Trophoblast cell (in vitro differentiated cells and primary cell): ENCODE measurements at regions not wholly inside any gene's neighbourhood (a gene's known extent, or its start where the extent isn't known, plus 50 kb on each side); places are given as distances from the start of the nearest gene placed in this dataset.

Experiments
- DNase-seq, 2 donors: peaks; one replicate each; pipeline ENCODE4 v3.0.0-alpha.2; 2016
- H2AFZ ChIP-seq: 2 replicates; pipeline ENCODE4 v1.6.1; 2013; ENCODE audit warnings: low read length, moderate library complexity, mild to moderate bottlenecking; ENCODE audit not compliant: insufficient read depth, poor library complexity
- H2AK5ac ChIP-seq: 2 replicates; pipeline ENCODE4 v1.6.1; 2013; ENCODE audit warnings: mild to moderate bottlenecking, low read length
- H2BK120ac ChIP-seq: 2 replicates; pipeline ENCODE4 v1.6.1; 2013; ENCODE audit warnings: low read length, mild to moderate bottlenecking, moderate library complexity; ENCODE audit not compliant: insufficient read depth, poor library complexity
- H2BK12ac ChIP-seq: 2 replicates; pipeline ENCODE4 v1.6.1; 2013; ENCODE audit warnings: mild to moderate bottlenecking, low read length, moderate library complexity
- H2BK5ac ChIP-seq: 2 replicates; pipeline ENCODE4 v1.6.1; 2013; ENCODE audit warnings: low read length, low read depth, moderate library complexity, mild to moderate bottlenecking; ENCODE audit not compliant: poor library complexity
- H3K14ac ChIP-seq: 2 replicates; pipeline ENCODE4 v1.6.1; 2013; ENCODE audit warnings: mild to moderate bottlenecking, low read length
- H3K18ac ChIP-seq: 2 replicates; pipeline ENCODE4 v1.6.1; 2013; ENCODE audit warnings: mild to moderate bottlenecking, low read length
- H3K23ac ChIP-seq: 2 replicates; pipeline ENCODE4 v1.6.1; 2013; ENCODE audit warnings: low read length
- H3K27ac ChIP-seq: 2 replicates; pipeline ENCODE4 v1.5.1; 2013; ENCODE audit warnings: low read depth, mild to moderate bottlenecking, inconsistent platforms, low read length, moderate library complexity
- H3K27me3 ChIP-seq: 2 replicates; pipeline ENCODE4 v1.6.1; 2013; ENCODE audit warnings: inconsistent platforms, mild to moderate bottlenecking, low read length, moderate library complexity; ENCODE audit not compliant: insufficient read depth
- H3K36me3 ChIP-seq, 2 experiments: 1 replicate in 1 of 2; 2 replicates in 1 of 2; pipeline ENCODE4 v1.6.1; 2013; ENCODE audit warnings: low read length in 2 of 2, mild to moderate bottlenecking in 2 of 2, moderate library complexity in 1 of 2; ENCODE audit not compliant: insufficient read depth in 2 of 2, control insufficient read depth in 1 of 2
- H3K4ac ChIP-seq: 2 replicates; pipeline ENCODE4 v1.6.1; 2013; ENCODE audit warnings: low read depth, mild to moderate bottlenecking, low read length, moderate library complexity
- H3K4me1 ChIP-seq, 2 experiments: 1 replicate in 1 of 2; 2 replicates in 1 of 2; pipeline ENCODE4 v1.6.1; 2013; ENCODE audit warnings: low read length in 2 of 2, mild to moderate bottlenecking in 2 of 2, moderate library complexity in 1 of 2; ENCODE audit not compliant: insufficient read depth in 2 of 2, control insufficient read depth in 1 of 2
- H3K4me2 ChIP-seq: 2 replicates; pipeline ENCODE4 v1.6.1; 2013; ENCODE audit warnings: inconsistent platforms, mild to moderate bottlenecking, low read length, moderate library complexity
- H3K4me3 ChIP-seq: 2 replicates; pipeline ENCODE4 v1.5.1; 2013; ENCODE audit warnings: mild to moderate bottlenecking, low read depth, low read length, inconsistent platforms
- H3K79me1 ChIP-seq: one replicate; pipeline ENCODE4 v1.6.1; 2013; ENCODE audit warnings: low read length
- H3K79me2 ChIP-seq: 2 replicates; pipeline ENCODE4 v1.6.1; 2013; ENCODE audit warnings: low read length, mild to moderate bottlenecking; ENCODE audit not compliant: control insufficient read depth, insufficient read depth, poor library complexity
- H3K9ac ChIP-seq: 2 replicates; pipeline ENCODE4 v1.6.1; 2013; ENCODE audit warnings: mild to moderate bottlenecking, low read length
- H3K9me3 ChIP-seq: 2 replicates; pipeline ENCODE4 v1.6.1; 2013; ENCODE audit warnings: low read depth, mild to moderate bottlenecking, control low read depth, inconsistent platforms, low read length; ENCODE audit not compliant: insufficient read depth
- H4K12ac ChIP-seq: 2 replicates; pipeline ENCODE4 v1.6.1; 2013; ENCODE audit warnings: low read depth, mild to moderate bottlenecking, low read length, moderate library complexity
- H4K8ac ChIP-seq: 2 replicates; pipeline ENCODE4 v1.6.1; 2013; ENCODE audit warnings: low read depth, mild to moderate bottlenecking, low read length, moderate library complexity
- H4K91ac ChIP-seq: one replicate; pipeline ENCODE4 v1.6.1; 2013; ENCODE audit warnings: low read depth, mild to moderate bottlenecking, low read length, moderate library complexity
- WGBS: extraction: QIAGEN DNeasy Blood & Tissue Kit; methylation state at CpG from one replicate; pipeline ENCODE4 v1.1.7; 2013; ENCODE audit warnings: missing lambda C conversion rate; ENCODE audit not compliant: insufficient read length, insufficient coverage; ENCODE audit errors: extremely low coverage; 5-methylcytosine and 5-hydroxymethylcytosine counted together

- no CpG with 5 or more reads among the region's 13 CpGs for WGBS
These were observed 82.1 kb upstream of the TMCC3 start for GRCh38 chr12:94732367-94732990.

DNA sequence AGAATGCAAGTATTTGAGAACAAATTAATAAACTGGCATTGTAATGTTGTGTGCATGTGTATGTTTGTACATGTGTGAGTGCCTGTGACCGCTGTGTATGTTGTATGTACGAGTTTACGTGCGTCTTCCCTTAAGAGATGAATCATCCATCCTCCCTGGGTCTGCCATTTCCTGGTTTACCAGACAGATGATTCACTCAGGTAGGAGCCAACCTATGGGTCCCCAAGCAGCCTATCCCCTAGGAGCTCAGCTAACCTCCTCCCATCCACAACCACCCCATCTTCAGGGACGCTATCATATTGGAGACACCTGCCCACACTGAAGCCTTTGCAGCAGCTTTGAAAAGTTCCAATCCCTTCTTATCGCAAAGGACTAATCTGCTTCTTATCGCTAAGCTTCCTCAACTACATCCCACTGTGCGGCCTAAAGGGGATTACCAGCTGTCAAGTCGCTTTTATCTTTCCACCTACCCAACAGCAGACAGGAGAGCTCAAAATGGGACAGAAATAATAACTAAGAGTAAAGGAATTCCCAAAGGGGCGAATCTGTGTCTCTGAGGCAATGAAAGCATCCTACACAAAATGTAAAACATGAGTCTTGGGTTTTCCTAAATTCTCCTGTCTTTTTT lies 81.5 kb upstream of the TMCC3 start:
- Histone ChIP-seq H2AK5ac (no peak overlapping the region), H3K4me1 (no peaks in the 10 kb centered on the region), H4K12ac (no peak overlapping the region), H2AFZ (no peak overlapping the region), H3K4me3 (no peak overlapping the region), H3K27me3 (no peaks in the 10 kb centered on the region), H3K14ac (no peak overlapping the region), H2BK120ac (no peak overlapping the region), H3K27ac (no peak overlapping the region), H3K18ac (no peak overlapping the region), H3K4ac (no peak overlapping the region), H4K8ac (no peak overlapping the region), H3K9me3 (peaks cover 3% of the 10 kb centered on the region), H3K9ac (no peak overlapping the region), H3K79me2 (no peaks in the 10 kb centered on the region), H3K36me3 (peaks cover 0 to under 1% of the 10 kb centered on the region in 2 experiments), H2BK12ac (no peak overlapping the region), H4K91ac (no peak overlapping the region), H3K23ac (no peak overlapping the region), H3K79me1 (no peaks in the 10 kb centered on the region), H3K4me2 (no peak overlapping the region), H2BK5ac (no peak overlapping the region)
- WGBS = no CpG with 5 or more reads among the region's 10 CpGs
- peak in 1 of 2 donors; percentile 25 for DNase-seq

More at GRCh38 chr12:94732367-94732990, 82.1 kb upstream of the TMCC3 start:
- Histone ChIP-seq H3K27ac (no peak overlapping the region), H4K8ac (no peak overlapping the region), H3K79me1 (no peaks in the 10 kb centered on the region), H3K14ac (no peak overlapping the region), H3K79me2 (no peaks in the 10 kb centered on the region), H2AFZ (no peak overlapping the region), H3K4me1 (no peaks in the 10 kb centered on the region), H2AK5ac (no peak overlapping the region), H2BK120ac (no peak overlapping the region), H2BK5ac (no peak overlapping the region), H3K4ac (no peak overlapping the region), H4K12ac (no peak overlapping the region), H3K36me3 (no peaks in the 10 kb centered on the region), H3K27me3 (no peaks in the 10 kb centered on the region), H3K9ac (no peak overlapping the region), H3K18ac (no peak overlapping the region), H3K9me3 (peaks cover 3% of the 10 kb centered on the region), H3K23ac (no peak overlapping the region), H3K4me3 (no peak overlapping the region), H4K91ac (no peak overlapping the region), H3K4me2 (no peak overlapping the region), H2BK12ac (no peak overlapping the region)
- no peak for DNase-seq

DNA sequence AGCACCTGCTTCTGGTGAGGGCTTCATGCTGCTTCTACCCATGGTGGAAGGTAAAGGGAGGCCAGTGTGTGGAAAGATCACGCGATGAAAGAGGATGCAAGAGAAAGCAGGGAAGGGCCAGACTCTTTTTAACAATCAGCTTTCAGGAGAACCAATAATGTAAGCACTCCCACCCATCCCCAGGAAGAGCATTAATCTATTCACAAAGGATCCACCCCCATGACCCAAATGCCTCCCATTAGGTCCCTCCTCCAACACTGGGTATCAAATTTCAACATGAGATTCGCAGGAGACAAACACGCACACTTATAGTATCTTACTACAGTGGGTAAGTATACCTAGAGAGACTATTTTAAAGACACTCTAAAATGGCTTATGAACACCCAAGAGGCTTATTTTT lies 80.5 kb upstream of the TMCC3 start:
- no peaks in the 10 kb centered on the region for H3K79me1 ChIP-seq
- H4K8ac ChIP-seq = no peak overlapping the region
- no peak overlapping the region for H4K12ac ChIP-seq
- no peak overlapping the region for H3K4me2 ChIP-seq
- H3K27ac ChIP-seq = no peak overlapping the region
- no peak for DNase-seq
- H2BK5ac ChIP-seq = no peak overlapping the region
- H3K4me3 ChIP-seq = no peak overlapping the region
- H3K14ac ChIP-seq = no peak overlapping the region
- H3K36me3 ChIP-seq = peaks cover 0 to 2% of the 10 kb centered on the region in 2 experiments
- no CpG with 5 or more reads among the region's 4 CpGs for WGBS
- H2BK120ac ChIP-seq = no peak overlapping the region
- peaks cover 3% of the 10 kb centered on the region for H3K9me3 ChIP-seq
- H2BK12ac ChIP-seq = no peak overlapping the region
- H4K91ac ChIP-seq = no peak overlapping the region
- no peak overlapping the region for H3K23ac ChIP-seq
- no peaks in the 10 kb centered on the region for H3K79me2 ChIP-seq
- no peaks in the 10 kb centered on the region for H3K27me3 ChIP-seq
- H2AFZ ChIP-seq = no peak overlapping the region
- no peak overlapping the region for H3K9ac ChIP-seq
- no peak overlapping the region for H3K4ac ChIP-seq
- H3K18ac ChIP-seq = no peak overlapping the region
- no peaks in the 10 kb centered on the region for H3K4me1 ChIP-seq
- H2AK5ac ChIP-seq = no peak overlapping the region

DNA sequence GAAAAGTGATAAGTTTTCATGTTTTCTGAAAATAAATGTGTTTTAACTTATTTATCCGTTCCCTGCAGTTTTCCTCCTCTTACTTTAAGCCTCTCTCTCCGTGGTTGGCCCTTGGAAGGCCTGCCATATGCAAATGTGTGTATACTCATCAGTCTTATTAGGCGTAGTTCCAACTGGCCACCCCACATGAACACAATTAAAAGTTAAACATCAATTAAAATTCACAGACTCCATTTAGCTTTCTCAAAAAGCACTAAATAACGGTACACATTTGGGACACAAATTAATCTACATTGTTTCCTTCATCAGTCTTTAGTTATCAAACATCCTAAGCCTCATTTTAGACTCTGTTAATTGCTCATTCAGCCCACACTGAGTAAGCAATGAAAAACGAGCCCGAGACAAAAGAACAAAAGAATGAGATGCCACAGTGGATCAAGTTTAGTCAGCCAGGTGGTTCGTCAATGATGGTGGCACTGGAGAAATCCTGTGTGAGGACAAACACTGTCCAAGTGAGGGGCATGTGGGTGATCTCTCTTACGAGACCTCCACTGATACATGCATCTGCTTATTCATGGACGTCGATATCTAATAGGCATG lies 76.0 kb upstream of the TMCC3 start:
- DNase-seq = no peak
- Histone ChIP-seq H3K79me2 (no peaks in the 10 kb centered on the region), H2BK5ac (no peak overlapping the region), H3K4me1 (peaks cover 0 to 2% of the 10 kb centered on the region in 2 experiments), H3K23ac (no peak overlapping the region), H3K14ac (no peak overlapping the region), H3K9me3 (no peaks in the 10 kb centered on the region), H3K9ac (no peak overlapping the region), H3K18ac (no peak overlapping the region), H2BK120ac (no peak overlapping the region), H2AK5ac (no peak overlapping the region), H3K4me2 (no peak overlapping the region), H2BK12ac (no peak overlapping the region), H3K27me3 (no peaks in the 10 kb centered on the region), H3K79me1 (no peaks in the 10 kb centered on the region), H4K8ac (no peak overlapping the region), H3K4ac (no peak overlapping the region), H4K91ac (no peak overlapping the region), H4K12ac (no peak overlapping the region), H3K4me3 (no peak overlapping the region), H3K27ac (no peak overlapping the region), H3K36me3 (peaks cover 0 to 2% of the 10 kb centered on the region in 2 experiments), H2AFZ (no peak overlapping the region)
- WGBS = no CpG with 5 or more reads among the region's 10 CpGs
